AG10803 (cell line): ENCODE measurements at regions not wholly inside any gene's neighbourhood (a gene's known extent, or its start where the extent isn't known, plus 50 kb on each side); places are given as distances from the start of the nearest gene placed in this dataset.
"Not testable (repeated sequence)": the region's sequence is repeated elsewhere in the genome, so short reads cannot be mapped to it uniquely, and the experiment has no call there.

Experiments
- DNase-seq: peaks from one replicate; pipeline ENCODE4 v3.0.0; 2010; ENCODE audit warnings: low read depth
- H3K4me3 ChIP-seq: 2 replicates; pipeline ENCODE4 v1.5.1; 2011; ENCODE audit warnings: mild to moderate bottlenecking, low read length, control low read depth
- TF ChIP-seq, protein P1 (sequence below): conservative IDR thresholded peaks from 2 replicates; pipeline ENCODE4 v1.5.1; 2011; ENCODE audit warnings: mild to moderate bottlenecking, low read length, control low read depth, inconsistent platforms

DNA sequence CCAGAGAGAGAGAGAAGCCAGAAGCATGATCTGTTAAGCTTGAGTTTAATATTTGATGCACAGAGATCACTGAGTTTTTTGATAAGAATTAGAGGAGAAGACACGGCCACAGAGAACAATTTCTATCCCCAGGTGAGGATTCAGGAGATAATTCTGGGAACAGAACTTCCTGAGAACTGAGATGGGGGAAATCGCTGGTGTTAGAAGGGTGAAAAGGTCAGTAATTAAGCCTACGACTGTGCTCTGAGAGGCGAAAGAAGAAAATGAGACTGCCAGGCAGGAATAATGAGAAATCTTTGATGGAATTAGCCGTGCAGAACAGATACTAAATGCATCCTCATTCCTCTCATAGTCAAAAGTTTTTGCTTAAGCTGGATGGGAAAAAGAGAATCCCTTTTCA, 61.9 kb upstream of the EEF2KMT start:
- not testable (repeated sequence) for H3K4me3 ChIP-seq, DNase-seq

DNA sequence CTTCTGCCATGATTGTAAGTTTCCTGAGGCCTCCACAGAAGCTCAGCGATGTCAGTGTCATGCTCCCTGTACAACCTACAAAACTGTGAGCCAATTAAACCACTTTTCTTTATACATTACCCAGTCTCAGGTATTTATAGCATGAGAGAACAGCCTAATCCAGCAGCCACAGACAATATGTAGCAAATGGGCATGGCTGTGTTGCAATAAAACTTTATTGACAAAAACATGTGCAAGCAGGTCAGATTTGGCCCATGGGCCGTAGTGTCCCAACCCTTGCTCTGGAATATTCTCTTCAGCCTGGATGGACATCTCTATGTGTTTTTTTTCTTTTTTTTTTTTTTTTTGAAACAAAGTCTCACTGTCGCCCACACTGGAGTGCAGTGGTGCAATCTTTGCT, 60.9 kb upstream of the EEF2KMT start:
- TF ChIP-seq, protein P1, sequence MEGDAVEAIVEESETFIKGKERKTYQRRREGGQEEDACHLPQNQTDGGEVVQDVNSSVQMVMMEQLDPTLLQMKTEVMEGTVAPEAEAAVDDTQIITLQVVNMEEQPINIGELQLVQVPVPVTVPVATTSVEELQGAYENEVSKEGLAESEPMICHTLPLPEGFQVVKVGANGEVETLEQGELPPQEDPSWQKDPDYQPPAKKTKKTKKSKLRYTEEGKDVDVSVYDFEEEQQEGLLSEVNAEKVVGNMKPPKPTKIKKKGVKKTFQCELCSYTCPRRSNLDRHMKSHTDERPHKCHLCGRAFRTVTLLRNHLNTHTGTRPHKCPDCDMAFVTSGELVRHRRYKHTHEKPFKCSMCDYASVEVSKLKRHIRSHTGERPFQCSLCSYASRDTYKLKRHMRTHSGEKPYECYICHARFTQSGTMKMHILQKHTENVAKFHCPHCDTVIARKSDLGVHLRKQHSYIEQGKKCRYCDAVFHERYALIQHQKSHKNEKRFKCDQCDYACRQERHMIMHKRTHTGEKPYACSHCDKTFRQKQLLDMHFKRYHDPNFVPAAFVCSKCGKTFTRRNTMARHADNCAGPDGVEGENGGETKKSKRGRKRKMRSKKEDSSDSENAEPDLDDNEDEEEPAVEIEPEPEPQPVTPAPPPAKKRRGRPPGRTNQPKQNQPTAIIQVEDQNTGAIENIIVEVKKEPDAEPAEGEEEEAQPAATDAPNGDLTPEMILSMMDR, result no peak
- DNase-seq, result no peak
- H3K4me3 ChIP-seq, result no peak overlapping the region

DNA sequence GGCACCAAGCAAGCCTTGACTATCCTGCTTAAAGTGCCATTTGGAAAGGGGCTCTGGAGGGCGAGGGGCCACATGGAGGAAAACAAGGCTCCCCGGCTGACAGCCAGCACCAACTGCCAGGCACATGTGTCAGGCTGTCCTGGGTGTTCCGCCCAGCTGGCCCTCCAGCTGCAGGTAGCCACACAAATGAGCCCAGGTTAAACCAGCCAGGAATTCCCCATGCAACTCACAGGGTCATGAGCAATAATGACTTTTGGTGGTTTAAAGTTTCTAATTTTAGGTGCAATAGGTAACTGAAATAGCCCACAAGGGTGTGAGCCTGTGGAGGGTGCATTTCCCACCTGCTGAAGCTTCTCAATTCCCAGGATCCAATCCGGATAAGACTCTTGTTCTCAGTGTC, 58.9 kb upstream of the EEF2KMT start:
- H3K4me3 ChIP-seq, DNase-seq: not testable (repeated sequence)

DNA sequence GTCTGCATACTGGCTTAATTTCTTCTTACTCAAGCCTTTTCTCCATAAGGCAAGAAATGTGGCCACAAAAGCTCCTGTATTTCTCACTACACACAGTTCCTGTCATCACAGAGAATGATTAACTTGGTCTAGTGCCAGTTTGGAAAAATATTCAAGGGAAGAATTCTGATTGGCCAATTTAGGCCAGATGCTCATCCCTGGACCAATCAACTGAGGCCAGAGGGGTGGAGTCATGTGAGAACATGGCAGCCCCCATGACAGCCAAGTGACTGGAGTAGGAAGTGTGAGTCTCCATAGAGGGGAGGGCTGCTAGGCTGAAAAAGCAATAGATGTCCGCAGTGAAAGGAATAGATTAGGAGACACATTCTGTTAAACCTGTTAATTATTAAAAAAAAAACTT, 56.4 kb upstream of the EEF2KMT start:
- H3K4me3 ChIP-seq, DNase-seq: not testable (repeated sequence)

DNA sequence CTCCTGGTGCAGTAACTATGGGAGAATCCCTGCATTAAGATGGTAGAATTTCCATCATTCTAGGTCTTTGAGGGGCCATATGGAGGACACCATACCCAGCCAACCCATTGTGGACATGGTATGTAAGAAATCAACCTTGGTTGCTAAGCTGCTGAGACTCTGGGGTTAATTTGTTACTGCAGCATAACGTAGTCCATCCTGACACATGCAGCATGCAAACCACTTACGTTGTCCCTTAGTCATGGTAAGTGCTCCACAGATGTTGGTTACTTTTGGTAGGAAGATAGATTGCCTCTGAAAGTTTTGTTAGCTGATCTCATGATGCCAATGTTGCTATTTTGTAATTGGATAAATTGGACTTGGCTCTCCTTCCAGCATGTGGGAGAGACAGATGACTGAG, 53.8 kb upstream of the EEF2KMT start:
- H3K4me3 ChIP-seq, DNase-seq: not testable (repeated sequence)
